Thyroid gland (tissue), 4 donors: ENCODE measurements at regions not wholly inside any gene's neighbourhood (a gene's known extent, or its start where the extent isn't known, plus 50 kb on each side); places are given as distances from the start of the nearest gene placed in this dataset.

Source experiments
- POLR2A ChIP-seq, 2 donors: fragments of 450-650 bp; IDR thresholded peaks; one replicate each; pipeline ENCODE4 v1.6.1; 2017; ENCODE audit warnings: antibody characterized with exemption in 2 of 2, mild to moderate bottlenecking in 2 of 2, moderate library complexity in 1 of 2
- TF ChIP-seq, protein P1 (sequence below), 6 experiments: fragments of 200-600 bp in 3 of 6; fragments of 450-650 bp in 3 of 6; sonication (generic) in 3 of 6; IDR thresholded peaks; one replicate each; pipeline ENCODE4 v1.5.1; 2016 to 2019; ENCODE audit warnings: antibody characterized with exemption in 6 of 6, mild to moderate bottlenecking in 2 of 6, inconsistent platforms in 1 of 6, moderate library complexity in 1 of 6

DNA sequence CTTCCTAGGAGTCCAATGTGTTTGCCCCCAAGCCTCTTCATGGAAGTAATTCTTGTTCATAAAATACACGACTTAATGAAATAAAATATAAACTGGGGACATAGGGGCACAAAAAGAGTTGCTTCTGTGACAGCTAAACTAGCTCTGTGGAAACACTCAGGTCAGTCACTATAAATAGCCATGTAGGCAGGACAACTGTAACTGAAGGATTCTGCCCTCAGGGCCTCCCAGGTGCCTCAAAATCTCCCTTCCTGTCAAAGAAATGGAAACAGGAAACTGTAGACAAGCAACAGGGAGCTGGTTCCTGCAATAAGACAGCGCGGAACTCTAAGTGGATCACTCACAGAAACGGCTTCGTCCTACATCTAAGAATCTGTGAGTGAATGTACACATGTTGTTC lies 178.1 kb upstream of the ZFHX3 start:
- TF ChIP-seq, protein P1, sequence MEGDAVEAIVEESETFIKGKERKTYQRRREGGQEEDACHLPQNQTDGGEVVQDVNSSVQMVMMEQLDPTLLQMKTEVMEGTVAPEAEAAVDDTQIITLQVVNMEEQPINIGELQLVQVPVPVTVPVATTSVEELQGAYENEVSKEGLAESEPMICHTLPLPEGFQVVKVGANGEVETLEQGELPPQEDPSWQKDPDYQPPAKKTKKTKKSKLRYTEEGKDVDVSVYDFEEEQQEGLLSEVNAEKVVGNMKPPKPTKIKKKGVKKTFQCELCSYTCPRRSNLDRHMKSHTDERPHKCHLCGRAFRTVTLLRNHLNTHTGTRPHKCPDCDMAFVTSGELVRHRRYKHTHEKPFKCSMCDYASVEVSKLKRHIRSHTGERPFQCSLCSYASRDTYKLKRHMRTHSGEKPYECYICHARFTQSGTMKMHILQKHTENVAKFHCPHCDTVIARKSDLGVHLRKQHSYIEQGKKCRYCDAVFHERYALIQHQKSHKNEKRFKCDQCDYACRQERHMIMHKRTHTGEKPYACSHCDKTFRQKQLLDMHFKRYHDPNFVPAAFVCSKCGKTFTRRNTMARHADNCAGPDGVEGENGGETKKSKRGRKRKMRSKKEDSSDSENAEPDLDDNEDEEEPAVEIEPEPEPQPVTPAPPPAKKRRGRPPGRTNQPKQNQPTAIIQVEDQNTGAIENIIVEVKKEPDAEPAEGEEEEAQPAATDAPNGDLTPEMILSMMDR (IDR thresholded peaks at IDR 0.05), result no peak
- no peak for TF ChIP-seq POLR2A (IDR thresholded peaks at IDR 0.05)
